ENCODE measurements at regions not wholly inside any gene's neighbourhood (a gene's known extent, or its start where the extent isn't known, plus 50 kb on each side); places are given as distances from the start of the nearest gene placed in this dataset.

DNA sequence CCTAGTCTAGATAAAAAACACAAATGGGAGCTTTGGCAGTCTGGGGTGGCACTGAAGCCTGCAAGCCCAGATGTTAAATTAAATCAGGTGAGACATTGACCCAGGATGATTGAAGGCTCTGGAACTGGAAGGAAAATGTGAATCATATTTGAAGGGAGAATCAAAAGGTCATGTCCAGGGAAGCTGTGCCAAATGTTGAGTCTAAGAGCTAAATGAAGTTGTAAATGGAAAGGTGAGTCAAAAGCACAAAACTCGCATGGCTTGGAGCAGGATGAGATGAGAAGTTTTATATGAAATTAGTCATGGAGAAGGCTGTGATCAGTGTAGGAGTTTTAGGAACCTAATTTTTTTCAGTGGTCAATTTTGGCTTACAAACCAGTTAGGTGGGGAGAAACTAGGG is 301.1 kb downstream of the BLID start:
- no peak for DNase-seq
- no peak overlapping the region for H2AK5ac ChIP-seq (ENCODE audit: low read length)
- H4K91ac ChIP-seq (ENCODE audit: low read depth, low read length), result no peak overlapping the region
- no peak overlapping the region for H2BK5ac ChIP-seq (ENCODE audit: low read depth, low read length, poor library complexity)
- no peak overlapping the region for H3K4me3 ChIP-seq (ENCODE audit: low read depth, low read length)
- H3K4me2 ChIP-seq (ENCODE audit: low read length), result no peak overlapping the region
- no peaks in the 10 kb centered on the region for H3K27me3 ChIP-seq (ENCODE audit: insufficient read depth, low read length)
- WGBS (ENCODE audit: extremely low coverage, insufficient coverage, insufficient read length), result no CpG with 5 or more reads among the region's 1 CpG
- no peaks in the 10 kb centered on the region for H3K9me3 ChIP-seq (ENCODE audit: insufficient read depth, low read depth, low read length)
- no peaks in the 10 kb centered on the region for H3K4me1 ChIP-seq (ENCODE audit: control insufficient read depth in 1 of 2, insufficient read depth in 2 of 2, low read length in 2 of 2)
- no peak overlapping the region for H4K12ac ChIP-seq (ENCODE audit: low read depth, low read length)
- no peak overlapping the region for H3K4ac ChIP-seq (ENCODE audit: low read depth, low read length)
- no peaks in the 10 kb centered on the region for H3K79me2 ChIP-seq (ENCODE audit: control insufficient read depth, insufficient read depth, low read length, poor library complexity)
- H3K36me3 ChIP-seq (ENCODE audit: control insufficient read depth in 1 of 2, insufficient read depth in 2 of 2, low read length in 2 of 2), result no peaks in the 10 kb centered on the region
- no peak overlapping the region for H3K23ac ChIP-seq (ENCODE audit: low read length)
- H2BK12ac ChIP-seq (ENCODE audit: low read length), result no peak overlapping the region
- no peak overlapping the region for H3K9ac ChIP-seq (ENCODE audit: low read length)
- no peak overlapping the region for H2BK120ac ChIP-seq (ENCODE audit: insufficient read depth, low read length, poor library complexity)
- no peak overlapping the region for H4K8ac ChIP-seq (ENCODE audit: low read depth, low read length)
- H3K79me1 ChIP-seq (ENCODE audit: low read length), result no peaks in the 10 kb centered on the region
- no peak overlapping the region for H3K14ac ChIP-seq (ENCODE audit: low read length)
- no peak overlapping the region for H3K27ac ChIP-seq (ENCODE audit: low read depth, low read length)
- H3K18ac ChIP-seq (ENCODE audit: low read length), result no peak overlapping the region
- no peak overlapping the region for H2AFZ ChIP-seq (ENCODE audit: insufficient read depth, low read length, poor library complexity)

GRCh38 chr11:121814296-121814695 is 301.7 kb downstream of the BLID start:
- Histone ChIP-seq H4K91ac (ENCODE audit: low read depth, low read length) (no peak overlapping the region), H3K4me1 (ENCODE audit: control insufficient read depth in 1 of 2, insufficient read depth in 2 of 2, low read length in 2 of 2) (no peaks in the 10 kb centered on the region), H3K4ac (ENCODE audit: low read depth, low read length) (no peak overlapping the region), H3K4me3 (ENCODE audit: low read depth, low read length) (no peak overlapping the region), H3K9ac (ENCODE audit: low read length) (no peak overlapping the region), H3K79me2 (ENCODE audit: control insufficient read depth, insufficient read depth, low read length, poor library complexity) (no peaks in the 10 kb centered on the region), H2AFZ (ENCODE audit: insufficient read depth, low read length, poor library complexity) (no peak overlapping the region), H3K79me1 (ENCODE audit: low read length) (no peaks in the 10 kb centered on the region), H2BK120ac (ENCODE audit: insufficient read depth, low read length, poor library complexity) (no peak overlapping the region), H4K8ac (ENCODE audit: low read depth, low read length) (no peak overlapping the region), H3K4me2 (ENCODE audit: low read length) (no peak overlapping the region), H3K23ac (ENCODE audit: low read length) (no peak overlapping the region), H2AK5ac (ENCODE audit: low read length) (no peak overlapping the region), H3K27ac (ENCODE audit: low read depth, low read length) (no peak overlapping the region), H3K27me3 (ENCODE audit: insufficient read depth, low read length) (no peaks in the 10 kb centered on the region), H2BK5ac (ENCODE audit: low read depth, low read length, poor library complexity) (no peak overlapping the region), H3K36me3 (ENCODE audit: control insufficient read depth in 1 of 2, insufficient read depth in 2 of 2, low read length in 2 of 2) (no peaks in the 10 kb centered on the region), H3K18ac (ENCODE audit: low read length) (no peak overlapping the region), H2BK12ac (ENCODE audit: low read length) (no peak overlapping the region), H3K14ac (ENCODE audit: low read length) (no peak overlapping the region), H4K12ac (ENCODE audit: low read depth, low read length) (no peak overlapping the region), H3K9me3 (ENCODE audit: insufficient read depth, low read depth, low read length) (no peaks in the 10 kb centered on the region)
- no peak for DNase-seq

DNA sequence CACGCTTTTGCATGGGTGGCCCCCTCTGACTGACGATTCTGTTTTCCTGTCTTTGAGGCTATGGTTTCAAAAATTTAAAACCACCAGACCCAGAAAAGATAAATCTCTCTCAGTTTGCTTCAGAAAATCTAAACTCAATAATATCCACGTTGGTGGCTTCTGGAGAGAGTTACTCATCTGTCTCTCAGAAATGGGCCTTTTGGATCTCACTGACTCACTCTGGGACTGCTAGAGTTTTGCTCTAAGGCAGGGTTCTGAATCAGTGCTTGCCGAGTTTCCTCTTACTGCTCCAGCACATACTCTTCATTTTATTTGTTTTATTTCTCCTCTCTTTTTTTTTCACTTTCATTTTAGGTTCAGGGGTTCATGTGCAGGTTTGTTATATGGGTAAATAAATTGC is 305.7 kb downstream of the BLID start:
- Histone ChIP-seq H4K91ac (ENCODE audit: low read depth, low read length) (no peak overlapping the region), H2AFZ (ENCODE audit: insufficient read depth, low read length, poor library complexity) (no peak overlapping the region), H2AK5ac (ENCODE audit: low read length) (no peak overlapping the region), H3K4me2 (ENCODE audit: low read length) (no peak overlapping the region), H3K36me3 (ENCODE audit: control insufficient read depth in 1 of 2, insufficient read depth in 2 of 2, low read length in 2 of 2) (no peaks in the 10 kb centered on the region), H3K9ac (ENCODE audit: low read length) (no peak overlapping the region), H3K79me1 (ENCODE audit: low read length) (no peaks in the 10 kb centered on the region), H3K4ac (ENCODE audit: low read depth, low read length) (no peak overlapping the region), H3K27ac (ENCODE audit: low read depth, low read length) (no peak overlapping the region), H3K14ac (ENCODE audit: low read length) (no peak overlapping the region), H4K12ac (ENCODE audit: low read depth, low read length) (no peak overlapping the region), H2BK120ac (ENCODE audit: insufficient read depth, low read length, poor library complexity) (no peak overlapping the region), H4K8ac (ENCODE audit: low read depth, low read length) (no peak overlapping the region), H3K4me3 (ENCODE audit: low read depth, low read length) (no peak overlapping the region), H3K4me1 (ENCODE audit: control insufficient read depth in 1 of 2, insufficient read depth in 2 of 2, low read length in 2 of 2) (no peaks in the 10 kb centered on the region), H2BK5ac (ENCODE audit: low read depth, low read length, poor library complexity) (no peak overlapping the region), H3K27me3 (ENCODE audit: insufficient read depth, low read length) (no peaks in the 10 kb centered on the region), H3K23ac (ENCODE audit: low read length) (no peak overlapping the region), H2BK12ac (ENCODE audit: low read length) (no peak overlapping the region), H3K18ac (ENCODE audit: low read length) (no peak overlapping the region), H3K79me2 (ENCODE audit: control insufficient read depth, insufficient read depth, low read length, poor library complexity) (no peaks in the 10 kb centered on the region), H3K9me3 (ENCODE audit: insufficient read depth, low read depth, low read length) (no peaks in the 10 kb centered on the region)
- WGBS (ENCODE audit: extremely low coverage, insufficient coverage, insufficient read length), result no CpG with 5 or more reads among the region's 4 CpGs
- no peak for DNase-seq

- Histone ChIP-seq H3K18ac (ENCODE audit: low read length) (no peak overlapping the region), H3K4me2 (ENCODE audit: low read length) (no peak overlapping the region), H2AK5ac (ENCODE audit: low read length) (no peak overlapping the region), H4K91ac (ENCODE audit: low read depth, low read length) (no peak overlapping the region), H3K4ac (ENCODE audit: low read depth, low read length) (no peak overlapping the region), H3K9ac (ENCODE audit: low read length) (no peak overlapping the region), H3K14ac (ENCODE audit: low read length) (no peak overlapping the region), H3K4me3 (ENCODE audit: low read depth, low read length) (no peak overlapping the region), H3K4me1 (ENCODE audit: control insufficient read depth in 1 of 2, insufficient read depth in 2 of 2, low read length in 2 of 2) (no peaks in the 10 kb centered on the region), H2AFZ (ENCODE audit: insufficient read depth, low read length, poor library complexity) (no peak overlapping the region), H3K9me3 (ENCODE audit: insufficient read depth, low read depth, low read length) (no peaks in the 10 kb centered on the region), H4K8ac (ENCODE audit: low read depth, low read length) (no peak overlapping the region), H2BK120ac (ENCODE audit: insufficient read depth, low read length, poor library complexity) (no peak overlapping the region), H3K23ac (ENCODE audit: low read length) (no peak overlapping the region), H3K79me1 (ENCODE audit: low read length) (no peaks in the 10 kb centered on the region), H3K27ac (ENCODE audit: low read depth, low read length) (no peak overlapping the region), H3K79me2 (ENCODE audit: control insufficient read depth, insufficient read depth, low read length, poor library complexity) (no peaks in the 10 kb centered on the region), H3K27me3 (ENCODE audit: insufficient read depth, low read length) (no peaks in the 10 kb centered on the region), H2BK12ac (ENCODE audit: low read length) (no peak overlapping the region), H3K36me3 (ENCODE audit: control insufficient read depth in 1 of 2, insufficient read depth in 2 of 2, low read length in 2 of 2) (no peaks in the 10 kb centered on the region), H4K12ac (ENCODE audit: low read depth, low read length) (no peak overlapping the region), H2BK5ac (ENCODE audit: low read depth, low read length, poor library complexity) (no peak overlapping the region)
- no CpG with 5 or more reads among the region's 2 CpGs for WGBS (ENCODE audit: extremely low coverage, insufficient coverage, insufficient read length)
- no peak for DNase-seq
These were observed 307.9 kb downstream of the BLID start for GRCh38 chr11:121808096-121808495.

DNA sequence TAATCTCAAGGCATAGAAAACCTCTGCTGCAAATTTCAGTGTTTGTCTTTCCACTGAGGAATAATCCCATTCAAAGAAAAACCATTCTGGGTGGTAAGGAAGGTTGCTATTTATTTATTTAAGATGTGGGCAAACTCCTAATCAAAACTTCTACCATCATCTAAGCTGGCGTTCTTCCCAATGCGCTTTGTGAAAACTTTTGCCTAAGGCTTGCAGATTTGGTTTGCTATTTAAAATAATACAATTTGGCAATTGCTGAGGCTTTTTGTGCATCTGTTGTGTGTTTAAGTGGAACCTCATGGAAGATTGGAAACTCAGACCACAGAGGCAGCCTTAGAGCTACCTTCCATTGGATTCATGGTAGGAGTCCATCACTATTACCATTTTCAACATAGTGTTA is 309.0 kb downstream of the BLID start:
- no peak overlapping the region for H3K27ac ChIP-seq (ENCODE audit: low read depth, low read length)
- WGBS (ENCODE audit: extremely low coverage, insufficient coverage, insufficient read length), result no CpG with 5 or more reads among the region's 2 CpGs
- no peak overlapping the region for H3K4me3 ChIP-seq (ENCODE audit: low read depth, low read length)
- no peak for DNase-seq
- H3K36me3 ChIP-seq (ENCODE audit: control insufficient read depth in 1 of 2, insufficient read depth in 2 of 2, low read length in 2 of 2), result no peaks in the 10 kb centered on the region
- H3K4me1 ChIP-seq (ENCODE audit: control insufficient read depth in 1 of 2, insufficient read depth in 2 of 2, low read length in 2 of 2), result no peaks in the 10 kb centered on the region
- no peaks in the 10 kb centered on the region for H3K79me2 ChIP-seq (ENCODE audit: control insufficient read depth, insufficient read depth, low read length, poor library complexity)
- H3K4ac ChIP-seq (ENCODE audit: low read depth, low read length), result no peak overlapping the region
- H4K12ac ChIP-seq (ENCODE audit: low read depth, low read length), result no peak overlapping the region
- H2BK120ac ChIP-seq (ENCODE audit: insufficient read depth, low read length, poor library complexity), result no peak overlapping the region
- no peak overlapping the region for H2BK12ac ChIP-seq (ENCODE audit: low read length)
- no peak overlapping the region for H2AK5ac ChIP-seq (ENCODE audit: low read length)
- H3K14ac ChIP-seq (ENCODE audit: low read length), result no peak overlapping the region
- H3K27me3 ChIP-seq (ENCODE audit: insufficient read depth, low read length), result no peaks in the 10 kb centered on the region
- no peak overlapping the region for H3K4me2 ChIP-seq (ENCODE audit: low read length)
- no peaks in the 10 kb centered on the region for H3K79me1 ChIP-seq (ENCODE audit: low read length)
- no peak overlapping the region for H2BK5ac ChIP-seq (ENCODE audit: low read depth, low read length, poor library complexity)
- no peak overlapping the region for H4K91ac ChIP-seq (ENCODE audit: low read depth, low read length)
- no peak overlapping the region for H4K8ac ChIP-seq (ENCODE audit: low read depth, low read length)
- no peak overlapping the region for H3K9ac ChIP-seq (ENCODE audit: low read length)
- no peak overlapping the region for H2AFZ ChIP-seq (ENCODE audit: insufficient read depth, low read length, poor library complexity)
- no peak overlapping the region for H3K18ac ChIP-seq (ENCODE audit: low read length)
- H3K9me3 ChIP-seq (ENCODE audit: insufficient read depth, low read depth, low read length), result no peaks in the 10 kb centered on the region
- no peak overlapping the region for H3K23ac ChIP-seq (ENCODE audit: low read length)
